ENCODE measurements at regions not wholly inside any gene's neighbourhood (a gene's known extent, or its start where the extent isn't known, plus 50 kb on each side); places are given as distances from the start of the nearest gene placed in this dataset.

DNA sequence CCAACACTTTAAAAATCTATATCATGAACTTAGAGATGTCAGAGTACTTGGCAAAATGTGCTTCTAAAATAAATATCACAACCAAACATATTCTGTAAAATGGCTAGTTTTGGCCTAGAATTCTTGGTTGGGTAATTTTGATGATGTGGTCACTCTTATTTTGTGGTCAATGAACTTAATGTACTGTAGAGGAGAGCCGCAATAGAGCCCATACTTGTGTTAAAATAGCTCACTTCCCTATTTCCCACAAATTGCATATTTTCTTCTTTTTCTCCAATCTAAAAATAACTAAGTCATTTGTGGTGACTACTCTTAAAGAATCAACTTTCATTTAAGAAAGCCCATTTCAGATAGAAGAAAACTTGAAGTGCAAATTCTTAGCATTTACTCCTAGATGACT is 619.4 kb downstream of the CCER1 start:
- no peaks in the 10 kb centered on the region for H3K9me3 ChIP-seq (ENCODE audit: control insufficient read depth, low read depth, low read length)
- no peak overlapping the region for H2AK5ac ChIP-seq (ENCODE audit: insufficient read length, low read length)
- Mint-ChIP-seq H3K36me3 (ENCODE audit: insufficient read depth in 1 of 3, low read depth in 3 of 3) (no peaks in the 10 kb centered on the region), H3K4me3 (no peak overlapping the region), H3K4me1 (peaks cover 22 to 27% of the 10 kb centered on the region in 2 experiments), H3K27me3 (ENCODE audit: low read depth) (peaks cover 51% of the 10 kb centered on the region), H3K9me3 (no peaks in the 10 kb centered on the region), H3K27ac (no peak overlapping the region)
- no peak overlapping the region for H2BK15ac ChIP-seq (ENCODE audit: low read depth, low read length)
- H2BK5ac ChIP-seq (ENCODE audit: insufficient read length, low read length) = no peak overlapping the region
- TF ChIP-seq, protein P1, sequence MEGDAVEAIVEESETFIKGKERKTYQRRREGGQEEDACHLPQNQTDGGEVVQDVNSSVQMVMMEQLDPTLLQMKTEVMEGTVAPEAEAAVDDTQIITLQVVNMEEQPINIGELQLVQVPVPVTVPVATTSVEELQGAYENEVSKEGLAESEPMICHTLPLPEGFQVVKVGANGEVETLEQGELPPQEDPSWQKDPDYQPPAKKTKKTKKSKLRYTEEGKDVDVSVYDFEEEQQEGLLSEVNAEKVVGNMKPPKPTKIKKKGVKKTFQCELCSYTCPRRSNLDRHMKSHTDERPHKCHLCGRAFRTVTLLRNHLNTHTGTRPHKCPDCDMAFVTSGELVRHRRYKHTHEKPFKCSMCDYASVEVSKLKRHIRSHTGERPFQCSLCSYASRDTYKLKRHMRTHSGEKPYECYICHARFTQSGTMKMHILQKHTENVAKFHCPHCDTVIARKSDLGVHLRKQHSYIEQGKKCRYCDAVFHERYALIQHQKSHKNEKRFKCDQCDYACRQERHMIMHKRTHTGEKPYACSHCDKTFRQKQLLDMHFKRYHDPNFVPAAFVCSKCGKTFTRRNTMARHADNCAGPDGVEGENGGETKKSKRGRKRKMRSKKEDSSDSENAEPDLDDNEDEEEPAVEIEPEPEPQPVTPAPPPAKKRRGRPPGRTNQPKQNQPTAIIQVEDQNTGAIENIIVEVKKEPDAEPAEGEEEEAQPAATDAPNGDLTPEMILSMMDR (conservative IDR thresholded peaks at IDR 0.05) = no peak
- no peak overlapping the region for H4K5ac ChIP-seq (ENCODE audit: insufficient read length, low read depth, low read length)
- H4K8ac ChIP-seq (replicated peaks; ENCODE audit: insufficient read length, low read depth, low read length) = no peak overlapping the region
- no peak overlapping the region for H3K18ac ChIP-seq (ENCODE audit: insufficient read length, low read depth, low read length)
- no peak overlapping the region for H2AFZ ChIP-seq (ENCODE audit: low read length)
- H4K91ac ChIP-seq (ENCODE audit: insufficient read length, low read depth, low read length) = no peak overlapping the region
- H2BK20ac ChIP-seq (ENCODE audit: low read depth, low read length, poor library complexity, severe bottlenecking) = no peak overlapping the region
- H3K56ac ChIP-seq (ENCODE audit: insufficient read length, low read depth, low read length) = no peak overlapping the region
- no peak for DNase-seq
- no peaks in the 10 kb centered on the region for H3K79me2 ChIP-seq (ENCODE audit: insufficient read depth, low read length)
- H3K4me2 ChIP-seq (ENCODE audit: insufficient read depth, insufficient read length, low read length) = no peak overlapping the region
- no peaks in the 10 kb centered on the region; the same call in 1 of the 2 replicates for H3K4me1 ChIP-seq (ENCODE audit: insufficient read depth, low read length)
- H3T11ph ChIP-seq (ENCODE audit: low read length) = no peak overlapping the region
- no peak overlapping the region for H3K27ac ChIP-seq (ENCODE audit: insufficient read length, low read depth, low read length)
- H3K14ac ChIP-seq (ENCODE audit: insufficient read depth, low read length) = no peak overlapping the region
- no peaks in the 10 kb centered on the region; the same call in 1 of the 2 replicates for H3K27me3 ChIP-seq (ENCODE audit: insufficient read depth, low read length)
- H3K4ac ChIP-seq (ENCODE audit: low read depth, low read length) = no peak overlapping the region
- no peak overlapping the region for H3K23ac ChIP-seq (ENCODE audit: insufficient read length, low read depth, low read length)
- H2BK120ac ChIP-seq (ENCODE audit: low read depth, low read length, poor library complexity, severe bottlenecking) = no peak overlapping the region
- no peak overlapping the region for H2BK12ac ChIP-seq (ENCODE audit: insufficient read length, low read depth, low read length)
- no CpG with 5 or more reads among the region's 1 CpG for WGBS (ENCODE audit: extremely low coverage, insufficient read length, low lambda C conversion rate)
- H3K9ac ChIP-seq (ENCODE audit: extremely low read depth, insufficient read length, low read length) = no peak overlapping the region
- H4K20me1 ChIP-seq (ENCODE audit: control insufficient read depth, insufficient read depth, insufficient read length) = no peaks in the 10 kb centered on the region
- no peaks in the 10 kb centered on the region for H3K23me2 ChIP-seq (ENCODE audit: insufficient read length, low read depth, low read length, poor library complexity, severe bottlenecking)
- no peaks in the 10 kb centered on the region for H3K79me1 ChIP-seq (ENCODE audit: insufficient read depth, low read depth, low read length, poor library complexity, severe bottlenecking)

Measured in H9 (cell line).